ENCODE measurements at regions not wholly inside any gene's neighbourhood (a gene's known extent, or its start where the extent isn't known, plus 50 kb on each side); places are given as distances from the start of the nearest gene placed in this dataset.

DNA sequence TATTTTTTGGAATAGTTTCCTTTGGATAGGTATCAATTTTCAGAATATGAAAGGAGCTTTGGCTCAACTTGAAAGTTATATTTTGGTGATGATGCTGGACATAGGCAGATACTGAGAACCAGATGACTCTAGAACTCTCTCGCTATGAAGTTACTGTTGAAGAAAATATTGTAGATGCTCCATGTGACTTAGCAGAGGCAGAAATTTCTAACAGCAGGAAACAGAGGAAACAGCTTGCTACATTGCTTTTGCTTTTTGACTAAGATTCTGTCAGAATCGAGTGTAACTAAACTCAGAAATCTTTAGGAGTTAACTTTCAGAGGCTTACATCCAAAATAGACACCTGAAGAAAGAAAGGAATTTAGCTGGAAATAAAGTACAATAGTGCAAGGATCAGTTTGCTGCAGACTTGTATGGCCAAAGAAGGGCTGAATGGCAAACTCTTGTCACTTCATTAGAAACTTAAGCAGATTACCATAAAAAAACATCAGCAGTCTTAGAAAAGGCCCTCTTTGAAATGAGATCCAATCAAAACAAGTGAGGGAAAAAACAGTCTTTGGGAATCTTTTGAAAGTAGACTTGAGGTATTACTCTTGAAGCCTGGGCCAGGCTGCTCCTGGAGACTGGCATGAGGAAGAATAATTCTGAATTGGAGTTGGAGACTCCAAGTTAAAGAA is 911.8 kb downstream of the FSCB start:
- no peak for TF ChIP-seq POLR2A (IDR thresholded peaks at IDR 0.05)
- TF ChIP-seq, protein P1, sequence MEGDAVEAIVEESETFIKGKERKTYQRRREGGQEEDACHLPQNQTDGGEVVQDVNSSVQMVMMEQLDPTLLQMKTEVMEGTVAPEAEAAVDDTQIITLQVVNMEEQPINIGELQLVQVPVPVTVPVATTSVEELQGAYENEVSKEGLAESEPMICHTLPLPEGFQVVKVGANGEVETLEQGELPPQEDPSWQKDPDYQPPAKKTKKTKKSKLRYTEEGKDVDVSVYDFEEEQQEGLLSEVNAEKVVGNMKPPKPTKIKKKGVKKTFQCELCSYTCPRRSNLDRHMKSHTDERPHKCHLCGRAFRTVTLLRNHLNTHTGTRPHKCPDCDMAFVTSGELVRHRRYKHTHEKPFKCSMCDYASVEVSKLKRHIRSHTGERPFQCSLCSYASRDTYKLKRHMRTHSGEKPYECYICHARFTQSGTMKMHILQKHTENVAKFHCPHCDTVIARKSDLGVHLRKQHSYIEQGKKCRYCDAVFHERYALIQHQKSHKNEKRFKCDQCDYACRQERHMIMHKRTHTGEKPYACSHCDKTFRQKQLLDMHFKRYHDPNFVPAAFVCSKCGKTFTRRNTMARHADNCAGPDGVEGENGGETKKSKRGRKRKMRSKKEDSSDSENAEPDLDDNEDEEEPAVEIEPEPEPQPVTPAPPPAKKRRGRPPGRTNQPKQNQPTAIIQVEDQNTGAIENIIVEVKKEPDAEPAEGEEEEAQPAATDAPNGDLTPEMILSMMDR (IDR thresholded peaks at IDR 0.05 in 4 of 5, conservative IDR thresholded peaks at IDR 0.05 in 1 of 5), result no peak

Data from gastrocnemius medialis (tissue), 4 donors.